Prostate gland (tissue), 2 donors: ENCODE measurements at regions not wholly inside any gene's neighbourhood (a gene's known extent, or its start where the extent isn't known, plus 50 kb on each side); places are given as distances from the start of the nearest gene placed in this dataset.

Experiments
- CTCF ChIP-seq, 4 experiments: fragments of 200-600 bp in 2 of 4; fragments of 450-650 bp in 2 of 4; sonication (generic) in 2 of 4; IDR thresholded peaks; 1 replicate in 3 of 4; 2 replicates in 1 of 4; pipeline ENCODE4 v1.5.1; 2016 to 2019; ENCODE audit warnings: antibody characterized with exemption in 4 of 4, mild to moderate bottlenecking in 2 of 4, moderate library complexity in 2 of 4
- POLR2A ChIP-seq: fragments of 450-650 bp; IDR thresholded peaks from one replicate; pipeline ENCODE4 v1.6.1; 2016; ENCODE audit warnings: antibody characterized with exemption, mild to moderate bottlenecking

GRCh38 chr5:23635938-23636337 lies 128.5 kb downstream of the PRDM9 start:
- TF ChIP-seq POLR2A (no peak), CTCF (IDR thresholded peaks at IDR 0.05) (no peak)
